Thyroid gland (tissue), 4 donors: ENCODE measurements at regions not wholly inside any gene's neighbourhood (a gene's known extent, or its start where the extent isn't known, plus 50 kb on each side); places are given as distances from the start of the nearest gene placed in this dataset.

Experiments used
- DNase-seq, 2 donors: peaks; one replicate each; pipeline ENCODE4 v3.0.0-alpha.2; 2019
- H3K27ac ChIP-seq, 3 donors: fragments of 200-600 bp; sonication (generic); 1 replicate in 2 of 3; 2 replicates in 1 of 3; pipeline ENCODE4 v1.5.1; 2016 to 2019; ENCODE audit warnings: mild to moderate bottlenecking in 1 of 3, moderate library complexity in 1 of 3
- H3K27me3 ChIP-seq: fragments of 200-600 bp; sonication (generic); one replicate; pipeline ENCODE4 v1.5.1; 2019
- H3K36me3 ChIP-seq, 2 donors: fragments of 200-600 bp; sonication (generic); one replicate each; pipeline ENCODE4 v1.5.1; 2016 to 2019
- H3K4me1 ChIP-seq, 2 donors: fragments of 200-600 bp; sonication (generic); one replicate each; pipeline ENCODE4 v1.5.1; 2017 to 2019
- H3K4me3 ChIP-seq, 3 donors: fragments of 200-600 bp; sonication (generic); replicated peaks in 1 of 3; 1 replicate in 2 of 3; 2 replicates in 1 of 3; pipeline ENCODE4 v1.5.1; 2016; ENCODE audit warnings: mild to moderate bottlenecking in 1 of 3
- H3K9me3 ChIP-seq: fragments of 200-600 bp; sonication (generic); one replicate; pipeline ENCODE4 v1.5.1; 2017
- CTCF ChIP-seq, 6 experiments: fragments of 200-600 bp in 3 of 6; fragments of 450-650 bp in 3 of 6; sonication (generic) in 3 of 6; IDR thresholded peaks; one replicate each; pipeline ENCODE4 v1.5.1; 2016 to 2019; ENCODE audit warnings: antibody characterized with exemption in 6 of 6, mild to moderate bottlenecking in 2 of 6, inconsistent platforms in 1 of 6, moderate library complexity in 1 of 6
- POLR2A ChIP-seq, 2 donors: fragments of 450-650 bp; IDR thresholded peaks; one replicate each; pipeline ENCODE4 v1.6.1; 2017; ENCODE audit warnings: antibody characterized with exemption in 2 of 2, mild to moderate bottlenecking in 2 of 2, moderate library complexity in 1 of 2
- WGBS, 2 donors: methylation state at CpG; one replicate each; pipeline ENCODE4 v1.1.5; 2017; 5-methylcytosine and 5-hydroxymethylcytosine counted together
- intact Hi-C: fragments of 100-400 bp; cut with DNase I; formaldehyde crosslinking; loops from one replicate; pipeline ENCODE4 v1.15.1; 2023

- no peak for TF ChIP-seq POLR2A (IDR thresholded peaks at IDR 0.05)
- TF ChIP-seq CTCF (IDR thresholded peaks at IDR 0.05), result no peak
- H3K4me1 ChIP-seq, result no peaks in the 10 kb centered on the region
- no peak for DNase-seq
- H3K36me3 ChIP-seq, result no peaks in the 10 kb centered on the region
- no peak overlapping the region for H3K27ac ChIP-seq
- H3K9me3 ChIP-seq, result no peaks in the 10 kb centered on the region
- 49% methylated on average over 7 of the region's 7 CpGs for WGBS, 2 donors
- no peaks in the 10 kb centered on the region for H3K27me3 ChIP-seq
- intact Hi-C loops, result no loop called here
- H3K4me3 ChIP-seq, result no peak overlapping the region
These were observed 110.0 kb upstream of the CDIN1 start for GRCh38 chr15:36469311-36469966.

GRCh38 chr15:36472672-36473071 lies 106.8 kb upstream of the CDIN1 start:
- Histone ChIP-seq H3K9me3 (no peaks in the 10 kb centered on the region), H3K27ac (no peak overlapping the region), H3K36me3 (no peaks in the 10 kb centered on the region), H3K4me3 (no peak overlapping the region), H3K27me3 (no peaks in the 10 kb centered on the region), H3K4me1 (no peaks in the 10 kb centered on the region)
- DNase-seq, result no peak
- TF ChIP-seq CTCF (IDR thresholded peaks at IDR 0.05), result no peak
- TF ChIP-seq POLR2A (IDR thresholded peaks at IDR 0.05), result no peak
- 81 to 95% methylated on average over 3 of the region's 3 CpGs for WGBS, 2 donors
- intact Hi-C loops, result no loop called here

GRCh38 chr15:36478561-36478960 lies 100.9 kb upstream of the CDIN1 start:
- 87% methylated on average over 2 of the region's 2 CpGs for WGBS, 2 donors
- no peak overlapping the region for H3K4me3 ChIP-seq
- H3K4me1 ChIP-seq, result no peaks in the 10 kb centered on the region
- intact Hi-C loops, result no loop called here
- H3K27ac ChIP-seq, result no peak overlapping the region
- no peaks in the 10 kb centered on the region for H3K36me3 ChIP-seq
- H3K9me3 ChIP-seq, result no peaks in the 10 kb centered on the region
- no peak for DNase-seq
- H3K27me3 ChIP-seq, result no peaks in the 10 kb centered on the region
- no peak for TF ChIP-seq POLR2A (IDR thresholded peaks at IDR 0.05)
- no peak for TF ChIP-seq CTCF (IDR thresholded peaks at IDR 0.05)

GRCh38 chr15:36479200-36479896 lies 100.1 kb upstream of the CDIN1 start:
- H3K4me3 ChIP-seq, result no peak overlapping the region
- no peaks in the 10 kb centered on the region for H3K9me3 ChIP-seq
- H3K27me3 ChIP-seq, result no peaks in the 10 kb centered on the region
- no peaks in the 10 kb centered on the region for H3K36me3 ChIP-seq
- H3K27ac ChIP-seq, result no peak overlapping the region
- H3K4me1 ChIP-seq, result no peaks in the 10 kb centered on the region
- no peak for DNase-seq
- 69 to 70% methylated on average over 9 of the region's 9 CpGs for WGBS, 2 donors
- TF ChIP-seq POLR2A (IDR thresholded peaks at IDR 0.05) (no peak), CTCF (IDR thresholded peaks at IDR 0.05) (no peak)
- intact Hi-C loops, result no loop called here

GRCh38 chr15:36481156-36481555 lies 98.3 kb upstream of the CDIN1 start:
- Histone ChIP-seq H3K36me3 (no peaks in the 10 kb centered on the region), H3K4me1 (no peaks in the 10 kb centered on the region), H3K27me3 (no peaks in the 10 kb centered on the region), H3K9me3 (no peaks in the 10 kb centered on the region), H3K4me3 (no peak overlapping the region), H3K27ac (no peak overlapping the region)
- TF ChIP-seq CTCF (IDR thresholded peaks at IDR 0.05), result no peak
- TF ChIP-seq POLR2A (IDR thresholded peaks at IDR 0.05), result no peak
- intact Hi-C loops, result no loop called here
- no peak for DNase-seq
- WGBS, 2 donors, result 90 to 95% methylated on average over 1 of the region's 1 CpG
